HL-60/S4 (cell line): ENCODE measurements at regions not wholly inside any gene's neighbourhood (a gene's known extent, or its start where the extent isn't known, plus 50 kb on each side); places are given as distances from the start of the nearest gene placed in this dataset.

Experiments used
- in situ Hi-C: fragments of 300-500 bp; cut with MboI; formaldehyde crosslinking; loops from 2 replicates; pipeline ENCODE4 v1.14.3; 2022; ENCODE audit warnings: low sequenced_read_pairs

DNA sequence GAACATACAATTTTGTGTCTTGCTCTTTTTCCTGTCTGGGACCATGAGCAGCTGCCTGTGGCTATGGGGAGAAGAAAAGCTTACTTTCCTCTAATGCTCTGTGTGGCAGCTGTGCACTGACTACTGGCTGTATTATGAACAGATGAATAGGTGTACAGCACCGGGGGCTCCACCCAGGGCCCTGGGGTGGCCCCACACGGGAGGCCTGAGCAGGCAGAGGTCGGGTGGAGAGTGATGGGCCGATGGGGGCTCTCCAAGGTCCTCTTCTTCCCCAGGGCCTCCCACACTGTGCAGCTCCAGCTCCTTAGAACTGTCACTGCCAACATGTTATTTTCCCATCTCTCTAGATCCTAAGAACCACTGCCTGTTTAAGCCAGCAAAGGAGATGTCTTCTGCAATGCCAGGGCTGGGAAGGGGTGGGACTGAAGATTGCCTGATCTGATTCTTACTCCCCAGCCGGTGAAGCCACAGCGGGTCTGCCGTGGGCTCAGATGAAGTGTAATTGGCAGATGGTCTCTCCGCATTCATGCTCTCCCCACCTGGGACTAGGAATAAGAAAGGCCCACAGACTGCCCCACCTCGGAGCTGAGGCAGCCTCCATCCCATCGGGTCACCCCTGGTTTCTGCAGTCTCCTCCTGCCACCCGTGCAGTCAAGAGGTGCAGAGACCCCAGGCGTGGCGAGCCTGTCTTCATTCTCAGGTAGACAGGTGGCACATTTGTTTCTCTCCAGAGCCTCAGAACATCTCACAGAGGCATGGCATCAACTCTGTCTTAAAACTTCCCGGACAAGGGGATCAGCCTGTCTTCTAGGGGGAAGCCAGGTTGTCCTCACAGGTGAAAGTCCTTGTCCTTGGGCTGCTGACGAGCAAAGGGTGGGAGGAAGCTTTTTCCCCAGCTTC lies 186.5 kb upstream of the GALNT2 start:
- in situ Hi-C loops, result no loop called here

DNA sequence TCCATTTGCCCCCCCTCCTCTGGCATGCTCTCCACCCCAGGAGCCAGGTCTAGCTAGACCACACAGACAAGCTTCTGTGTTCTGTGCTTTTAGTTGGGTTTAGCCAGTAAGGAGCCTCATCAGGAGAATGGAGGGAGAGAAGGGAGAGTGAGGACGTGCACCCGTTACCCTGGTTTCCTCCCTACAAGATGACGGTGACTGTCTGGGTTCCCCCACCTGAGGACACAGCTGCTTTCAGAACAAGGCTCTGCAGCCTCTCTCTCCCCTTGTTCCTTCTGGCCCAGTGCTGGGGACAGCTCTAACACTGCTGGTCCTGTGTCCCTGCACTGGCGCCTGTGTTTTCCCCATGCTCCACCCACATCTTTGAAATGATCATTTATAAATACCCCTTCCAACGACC lies 184.4 kb upstream of the GALNT2 start:
- in situ Hi-C loops, result no loop called here

DNA sequence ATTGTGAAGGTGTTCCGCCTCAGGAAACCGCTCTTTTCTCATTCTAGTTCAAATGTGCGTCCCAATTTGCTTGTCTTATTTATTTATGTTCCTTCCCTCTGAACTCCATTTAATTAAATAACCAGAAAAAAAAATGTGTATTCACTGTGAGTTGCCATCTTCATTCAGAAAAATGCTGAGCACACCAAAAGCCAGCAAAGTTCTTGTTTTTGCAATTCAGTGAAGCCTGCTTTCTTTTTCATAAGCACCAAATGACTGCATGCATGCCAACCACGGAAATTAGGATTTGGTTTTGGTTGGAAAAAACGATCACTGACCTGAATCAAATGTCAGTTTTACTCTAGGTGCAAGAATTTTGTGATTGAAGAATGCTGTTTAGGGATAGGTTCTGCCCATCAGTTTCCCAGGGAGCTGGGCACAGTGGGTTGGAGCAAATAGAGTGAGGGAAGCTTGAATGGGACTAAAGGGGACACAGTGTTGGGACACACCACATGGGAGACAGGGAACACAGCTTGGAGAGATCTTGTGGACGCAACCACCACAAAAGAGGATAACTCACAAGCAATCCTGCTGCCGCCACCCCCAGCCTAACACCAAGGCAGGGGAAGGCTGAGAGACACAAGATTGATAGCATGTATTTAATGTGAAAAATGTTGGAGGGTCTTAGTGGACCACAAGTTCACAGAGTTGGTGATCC lies 183.4 kb upstream of the GALNT2 start:
- in situ Hi-C loops, result no loop called here

DNA sequence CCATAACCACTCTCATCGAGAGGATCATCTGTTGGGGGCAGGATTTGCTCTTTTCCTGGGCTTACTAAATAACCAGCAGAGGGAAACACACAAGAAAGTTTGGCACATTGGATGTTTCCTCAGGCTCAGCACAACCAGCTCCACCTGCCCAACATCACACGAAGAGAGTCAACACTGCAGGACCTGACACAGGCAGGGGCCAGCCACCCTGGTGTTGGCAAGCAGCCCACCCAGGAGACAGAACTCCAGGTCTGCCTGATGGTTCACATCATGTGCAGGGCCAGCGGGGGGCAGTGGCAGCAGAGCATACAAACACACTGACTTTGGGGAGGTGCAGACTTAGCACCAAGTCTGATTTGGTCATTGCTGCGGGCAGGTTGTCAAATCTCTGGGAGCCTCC lies 182.3 kb upstream of the GALNT2 start:
- in situ Hi-C loops, result no loop called here

DNA sequence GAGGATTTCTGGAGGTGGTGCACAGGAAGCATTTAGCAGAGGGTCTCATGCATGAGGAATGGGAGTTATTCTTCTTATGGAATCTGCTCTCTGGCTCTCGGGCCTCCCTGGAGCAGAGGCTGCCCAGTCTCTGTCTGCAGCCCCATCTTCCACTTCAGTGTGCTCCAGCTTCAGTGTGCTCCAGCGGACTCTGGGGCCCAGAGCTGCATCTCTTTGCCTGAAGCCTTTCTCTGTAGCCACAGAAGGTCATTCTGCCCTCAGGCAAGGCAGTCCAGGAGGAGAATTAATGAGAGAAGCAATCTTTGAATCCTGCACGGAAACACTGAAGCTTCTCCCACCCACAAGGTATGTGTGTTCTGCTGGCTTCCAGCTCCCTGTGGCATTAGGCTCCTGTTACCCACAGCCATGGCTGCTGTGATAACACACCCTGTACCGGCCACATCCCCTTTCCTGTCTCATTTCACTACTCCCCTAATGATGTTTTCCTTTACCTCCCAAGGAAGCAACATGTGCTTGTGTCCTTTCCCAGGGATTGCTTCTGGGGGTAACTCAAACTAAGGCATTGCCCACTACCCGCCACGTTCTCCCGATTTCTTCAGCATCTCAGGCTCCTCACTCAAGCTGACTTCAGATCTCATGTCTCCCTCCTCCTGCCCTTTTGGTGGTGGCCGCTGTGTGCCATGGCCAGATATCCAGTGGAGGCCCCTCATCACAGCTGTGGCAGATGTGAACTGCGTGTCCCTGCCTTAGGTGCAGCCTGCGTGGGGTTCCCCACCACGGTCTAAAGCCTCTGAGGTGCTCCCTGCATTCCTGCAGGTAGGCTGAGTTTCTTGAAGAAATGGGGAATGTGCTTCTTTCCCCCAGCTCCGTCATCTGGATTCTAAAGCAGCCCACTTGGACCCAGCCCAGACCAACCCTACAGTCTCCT lies 181.2 kb upstream of the GALNT2 start:
- in situ Hi-C loops, result no loop called here

DNA sequence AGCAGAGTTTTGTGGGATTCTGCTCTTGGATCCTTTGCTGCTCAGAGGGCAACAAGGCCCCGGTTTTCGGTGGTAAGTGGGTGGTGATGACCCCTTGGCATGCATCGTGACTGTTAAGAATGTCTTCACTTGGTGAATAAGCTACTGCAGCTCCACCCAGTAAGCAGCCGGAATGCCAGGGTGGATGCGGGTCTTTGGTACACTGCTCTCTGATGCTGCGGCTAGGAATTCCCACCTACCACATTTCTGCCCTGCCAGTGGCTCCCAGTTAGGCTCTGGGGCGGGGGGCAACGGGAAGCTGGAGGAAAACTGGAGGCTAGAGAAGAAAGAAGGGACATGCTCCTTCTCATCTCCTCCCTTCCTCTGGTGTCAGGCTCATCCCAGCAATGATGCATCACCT lies 180.4 kb upstream of the GALNT2 start:
- in situ Hi-C loops, result no loop called here

DNA sequence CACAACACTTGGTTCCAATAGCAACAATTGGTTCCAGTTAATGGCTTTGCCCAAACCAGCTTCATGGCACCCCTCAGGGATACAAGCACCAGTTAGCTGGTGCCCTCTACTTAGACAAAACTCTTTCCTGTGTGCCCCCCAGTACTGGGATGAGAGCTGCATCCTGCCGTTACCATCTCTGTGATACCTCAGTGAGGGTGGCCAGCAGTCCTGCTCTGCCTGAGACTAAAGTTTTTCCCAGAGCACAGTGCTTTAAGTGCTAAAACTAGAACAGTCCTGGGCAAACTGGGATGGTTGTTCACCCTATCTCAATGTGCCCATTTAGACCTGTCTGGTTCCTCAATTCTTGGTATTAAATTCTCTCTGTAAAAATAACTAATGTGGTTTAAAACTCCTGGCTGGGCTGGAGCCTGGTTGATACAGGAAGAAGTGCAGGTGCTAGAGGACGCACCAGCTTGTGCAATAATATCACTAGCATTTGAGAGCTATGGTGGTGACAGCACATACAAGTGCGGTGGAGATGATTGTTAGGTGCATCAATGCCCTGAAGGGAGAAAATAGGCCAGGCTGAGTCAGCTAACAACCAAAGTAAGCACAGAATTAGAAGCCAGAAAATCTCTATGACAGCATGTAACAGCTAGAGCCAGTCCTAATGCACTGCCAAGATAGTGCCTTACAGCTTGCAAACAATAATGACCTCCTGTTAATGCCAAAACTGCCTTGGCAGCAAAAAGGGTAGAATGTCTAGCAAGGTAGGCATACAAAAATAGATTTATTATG lies 179.8 kb upstream of the GALNT2 start:
- in situ Hi-C loops, result no loop called here

DNA sequence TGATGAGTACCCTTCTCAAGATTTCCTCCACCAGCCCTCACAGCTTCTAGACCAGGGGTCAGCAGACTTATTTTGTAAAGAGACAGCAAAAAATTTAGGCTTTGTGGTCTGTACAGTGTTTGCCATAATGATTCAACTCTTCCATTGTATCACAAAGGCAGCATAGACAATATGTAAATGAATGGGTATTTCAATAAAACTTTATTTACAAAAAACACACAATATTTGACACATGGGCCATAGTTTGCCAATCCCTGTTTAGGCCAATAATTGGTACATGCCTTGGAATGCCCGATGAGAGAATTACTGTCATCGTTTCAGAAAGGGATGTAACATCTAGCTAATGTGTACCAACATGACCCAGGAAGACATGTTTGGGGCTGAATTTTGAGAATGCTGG lies 178.9 kb upstream of the GALNT2 start:
- in situ Hi-C loops, result no loop called here

DNA sequence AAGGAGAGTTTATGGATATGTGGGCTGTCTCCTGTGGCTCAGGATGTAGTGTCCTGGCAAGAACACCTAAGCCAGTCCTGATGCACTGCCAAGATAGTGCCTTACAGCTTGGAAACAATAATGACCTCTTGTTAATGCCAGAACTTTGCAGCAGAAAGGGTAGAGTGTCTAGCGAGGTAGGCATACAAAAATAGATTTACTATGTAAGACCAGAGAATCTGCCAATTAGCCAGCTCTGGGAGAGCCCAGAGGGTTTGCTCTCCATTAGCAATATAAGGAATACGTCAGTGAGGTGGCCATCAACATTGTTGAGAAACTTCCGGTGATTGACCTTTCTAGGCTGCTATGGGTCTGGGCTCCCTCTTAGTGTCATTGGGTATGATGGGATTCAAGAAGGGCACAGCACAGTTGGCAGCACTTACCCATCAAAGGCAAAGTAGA lies 178.5 kb upstream of the GALNT2 start:
- in situ Hi-C loops, result no loop called here

DNA sequence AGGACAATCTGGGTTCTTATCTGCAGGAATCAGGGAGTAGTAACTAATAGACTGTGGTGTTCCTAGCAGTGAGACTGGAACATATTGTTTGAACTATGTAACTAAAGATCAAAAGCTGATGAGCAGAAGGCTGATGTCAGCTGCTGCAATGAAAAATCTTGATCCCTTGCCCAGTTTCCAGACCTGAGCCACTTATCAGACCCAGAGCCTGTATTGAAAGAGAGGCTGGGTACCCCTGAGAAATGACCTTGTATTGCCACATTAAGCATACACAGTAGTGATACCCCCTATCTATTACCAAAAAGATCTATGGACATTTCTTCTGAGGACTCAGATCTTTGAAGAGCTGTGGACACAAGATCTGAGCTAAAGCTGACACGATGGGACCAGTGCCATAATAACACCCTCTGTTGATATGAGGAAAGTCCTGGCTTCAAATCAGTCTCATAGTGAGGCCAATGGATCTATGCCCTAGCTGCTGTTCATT lies 178.0 kb upstream of the GALNT2 start:
- in situ Hi-C loops, result no loop called here

DNA sequence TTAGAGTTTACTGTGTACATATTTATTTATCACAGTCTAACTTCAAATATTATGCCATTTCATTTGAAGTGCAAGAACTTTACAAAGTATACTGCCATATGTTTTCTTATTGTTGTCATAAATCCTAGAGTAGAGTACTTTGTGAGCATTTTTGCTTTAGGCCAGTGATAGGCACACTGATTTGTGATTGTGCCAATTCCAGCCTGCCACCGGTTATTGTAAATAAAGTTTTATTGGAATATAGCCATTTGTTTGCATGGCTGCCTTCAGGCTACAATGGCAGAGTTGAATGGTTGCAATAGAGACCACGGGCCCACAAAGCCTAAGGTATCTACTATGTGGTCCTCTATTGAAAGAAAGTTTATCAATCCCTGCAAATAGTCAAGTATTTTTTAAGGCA lies 175.8 kb upstream of the GALNT2 start:
- in situ Hi-C loops, result no loop called here

DNA sequence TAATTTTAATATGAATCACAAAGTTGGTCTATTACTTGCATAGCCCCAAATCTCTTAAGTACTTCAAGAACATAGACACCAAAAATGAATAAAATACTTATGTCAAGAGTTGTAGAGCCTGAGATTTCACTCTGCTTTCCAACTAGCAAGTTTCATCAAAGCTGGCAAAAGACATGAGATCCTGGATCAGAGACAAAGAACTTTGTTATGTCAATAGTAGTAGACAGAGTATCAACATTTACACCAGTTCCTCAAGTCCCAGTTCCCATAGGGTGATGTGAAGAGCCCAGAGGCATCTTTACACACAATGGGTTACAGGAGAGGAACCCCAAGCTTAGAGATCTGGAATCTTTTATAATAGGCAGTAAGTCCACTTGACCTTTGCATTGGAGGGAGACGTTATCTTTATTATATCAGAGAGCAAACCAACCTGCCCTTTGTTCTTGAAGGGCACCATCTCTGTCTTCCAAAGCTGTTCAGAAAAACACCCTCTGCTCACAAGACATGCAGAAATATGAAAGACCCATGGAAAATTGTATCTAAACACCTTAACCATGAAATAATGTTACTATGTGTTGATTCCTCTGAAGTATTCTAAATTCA lies 174.4 kb upstream of the GALNT2 start:
- in situ Hi-C loops, result no loop called here

DNA sequence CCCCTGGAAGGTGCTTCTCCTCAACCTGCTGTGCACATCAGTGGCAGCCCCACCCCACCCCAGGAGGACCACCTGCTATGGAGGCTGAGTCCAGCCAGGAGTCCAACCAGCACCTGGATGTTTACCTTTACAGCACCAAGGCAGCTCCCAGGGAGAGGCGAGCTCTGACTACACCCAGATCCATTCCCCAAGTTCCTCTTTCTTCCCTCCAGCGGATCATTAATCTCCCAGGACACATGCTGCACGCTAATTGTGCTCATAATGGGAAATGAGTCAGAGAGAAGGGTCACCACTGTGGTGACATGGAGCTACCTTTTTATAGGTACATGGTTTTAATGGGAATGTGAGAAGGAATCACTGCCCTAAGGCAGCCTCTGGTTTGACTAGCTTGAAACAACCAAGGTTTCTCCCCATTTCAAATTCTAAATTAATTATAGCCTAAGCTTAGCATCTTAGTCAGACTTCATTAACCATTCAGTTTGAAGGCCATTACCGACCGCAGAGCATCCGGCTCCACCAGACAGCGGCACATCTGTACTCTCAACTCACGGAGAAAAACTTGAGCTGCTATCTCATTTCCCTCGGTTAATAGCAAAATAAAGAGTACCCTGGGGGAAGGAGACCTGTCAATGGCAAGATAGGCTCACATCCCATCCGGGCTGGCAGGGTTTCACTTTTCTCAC lies 173.1 kb upstream of the GALNT2 start:
- in situ Hi-C loops, result no loop called here

DNA sequence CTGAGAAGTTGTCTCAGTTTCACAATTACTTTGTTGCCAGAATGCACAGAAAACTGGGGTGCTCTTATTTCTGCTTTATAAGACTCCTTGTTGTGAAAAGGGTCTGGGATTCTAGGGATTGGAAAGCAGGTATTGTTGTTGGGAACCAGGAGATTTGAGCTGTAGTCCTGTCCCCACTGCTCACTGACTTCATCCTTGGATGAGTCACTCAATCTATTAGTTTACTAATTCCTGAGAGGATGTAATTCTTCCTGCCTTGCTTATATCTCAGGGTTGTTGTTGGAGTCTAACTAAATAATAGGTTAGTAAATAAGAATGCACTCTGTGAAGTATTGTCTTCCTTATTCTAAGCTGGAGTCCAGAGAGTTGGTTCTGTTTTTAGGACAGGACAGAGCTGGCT lies 172.5 kb upstream of the GALNT2 start:
- in situ Hi-C loops, result no loop called here

DNA sequence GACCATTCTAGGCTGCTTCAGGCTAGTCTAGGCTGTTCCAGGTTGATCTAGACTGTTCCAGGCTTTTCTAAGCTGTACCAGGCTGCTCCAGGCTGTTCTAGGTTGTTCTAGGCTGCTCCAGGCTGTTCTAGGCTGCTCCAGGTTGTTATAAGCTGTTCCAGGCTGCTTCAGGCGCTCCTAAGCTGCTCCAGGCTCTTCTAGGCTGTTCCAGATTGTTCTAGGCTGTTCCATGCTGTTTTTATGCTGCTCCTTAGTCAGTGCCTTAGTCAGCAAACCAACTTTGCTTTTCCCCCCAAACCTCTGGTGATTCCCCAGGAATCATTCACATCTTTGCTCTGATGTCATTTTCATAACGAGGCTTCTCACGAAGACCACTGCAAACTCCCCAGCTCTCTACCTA lies 171.4 kb upstream of the GALNT2 start:
- in situ Hi-C loops, result no loop called here

DNA sequence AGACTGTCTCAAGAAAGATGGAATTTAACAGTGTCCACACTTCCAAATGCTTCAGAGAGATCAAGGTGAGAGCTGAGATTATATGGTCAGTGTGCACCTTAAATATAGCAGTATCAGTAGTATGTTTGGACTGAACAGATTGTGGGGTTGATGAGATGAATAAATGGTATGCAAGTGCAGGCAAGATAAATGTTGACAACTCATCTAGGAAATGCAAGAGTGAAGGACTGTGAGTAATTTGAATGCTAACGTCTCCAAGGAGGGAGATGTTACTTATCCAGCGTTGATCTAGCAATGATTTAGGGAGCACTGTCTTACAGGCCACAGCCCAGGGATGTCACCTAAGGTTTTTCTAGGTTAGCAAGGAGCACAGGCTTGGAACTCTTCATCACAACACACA lies 170.7 kb upstream of the GALNT2 start:
- in situ Hi-C loops, result no loop called here

DNA sequence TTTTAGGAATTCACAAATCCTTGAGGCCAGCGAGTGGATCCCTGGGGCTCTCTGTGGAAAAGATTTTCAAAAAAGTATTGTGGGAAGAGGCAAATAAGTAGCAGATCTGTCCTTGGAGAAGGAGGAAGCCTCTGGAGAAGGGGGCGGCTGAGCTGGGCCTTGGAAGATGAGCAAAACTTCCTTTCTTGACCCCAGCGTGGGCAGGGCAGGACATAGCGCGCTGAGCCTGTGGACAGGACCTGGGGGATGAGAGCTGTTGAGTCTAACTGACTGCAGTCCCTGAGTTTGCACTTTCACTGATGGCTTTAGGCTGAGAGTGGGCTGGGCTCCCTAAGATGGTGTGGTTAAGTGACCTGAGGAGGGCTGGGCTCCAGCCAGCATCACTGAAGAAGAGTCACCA lies 170.2 kb upstream of the GALNT2 start:
- in situ Hi-C loops, result no loop called here

DNA sequence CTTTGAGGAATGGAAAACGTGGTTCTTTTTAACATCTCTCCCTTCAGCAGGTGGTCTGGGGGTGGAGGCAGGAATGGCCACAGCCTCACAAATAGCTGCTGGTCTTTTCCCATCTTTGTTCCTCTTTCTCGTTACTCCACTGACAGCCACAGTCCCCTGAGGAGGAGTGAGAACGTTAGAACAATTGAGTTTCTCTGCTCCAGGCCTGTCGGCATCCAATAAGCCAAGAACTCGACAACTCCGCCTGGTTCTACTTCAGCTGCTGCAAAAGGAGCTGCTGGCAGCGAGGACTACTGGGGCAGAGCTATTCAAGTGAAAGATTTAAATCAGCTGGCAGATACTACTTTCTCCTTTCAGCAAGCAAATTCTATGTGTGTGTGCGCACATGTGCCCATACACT lies 169.5 kb upstream of the GALNT2 start:
- in situ Hi-C loops, result no loop called here

DNA sequence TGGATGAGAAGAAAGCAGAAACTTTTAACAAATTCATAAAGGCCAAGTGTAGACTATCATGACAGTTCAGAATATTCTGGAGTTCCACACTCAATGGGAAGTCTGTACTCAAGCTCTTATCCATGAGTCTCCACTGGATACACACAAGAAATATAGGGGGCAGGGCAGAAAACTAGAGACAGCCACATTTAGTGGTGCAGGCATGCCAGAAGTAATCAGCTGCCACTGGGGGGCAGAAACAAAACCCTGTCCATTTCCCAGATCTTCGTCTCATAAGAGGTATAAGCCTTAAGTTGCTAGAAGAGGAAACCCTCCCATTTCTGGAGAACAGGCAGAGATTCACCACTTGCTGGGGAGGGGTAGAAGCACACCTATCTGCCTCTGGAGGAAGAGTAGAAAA lies 166.8 kb upstream of the GALNT2 start:
- in situ Hi-C loops, result no loop called here
